WTC11 (cell line): ENCODE measurements at regions not wholly inside any gene's neighbourhood (a gene's known extent, or its start where the extent isn't known, plus 50 kb on each side); places are given as distances from the start of the nearest gene placed in this dataset.

Experiments used
- ATAC-seq: fragments of 200-7000 bp; cut with Tn5 transposase; 2 replicates; pipeline ENCODE4 v1.10.0; 2021; ENCODE audit warnings: mild to moderate bottlenecking, moderate library complexity
- CTCF ChIA-PET: fragments of 300-600 bp; sonication (Branson Sonifier 250); formaldehyde crosslinking; loops from one replicate; lab custom pipeline; 2021; ENCODE audit warnings: antibody characterized with exemption; lab: Charles Lee
- POLR2A ChIA-PET: fragments of 350-600 bp; sonication (Branson Sonifier 250); formaldehyde crosslinking; loops from one replicate; lab custom pipeline; 2021; ENCODE audit warnings: antibody characterized with exemption; lab: Charles Lee
- DNase-seq: peaks from one replicate; pipeline ENCODE4 v3.0.0; 2021; ENCODE audit warnings: low spot score
- H3K27ac Mint-ChIP-seq: 2 replicates; pipeline ENCODE4 v1.8.0; 2021; ENCODE audit warnings: mixed read lengths
- H3K27me3 Mint-ChIP-seq: 2 replicates; pipeline ENCODE4 v1.8.0; 2021; ENCODE audit warnings: low read depth, mild to moderate bottlenecking, moderate library complexity, mixed read lengths
- H3K36me3 Mint-ChIP-seq: 2 replicates; pipeline ENCODE4 v1.8.0; 2021; ENCODE audit warnings: mixed read lengths
- H3K4me1 Mint-ChIP-seq: 2 replicates; pipeline ENCODE4 v1.8.0; 2022; ENCODE audit warnings: mixed read lengths
- H3K4me3 Mint-ChIP-seq: 2 replicates; pipeline ENCODE4 v1.8.0; 2021; ENCODE audit warnings: mild to moderate bottlenecking, moderate library complexity, mixed read lengths
- H3K9me3 Mint-ChIP-seq: 2 replicates; pipeline ENCODE4 v1.8.0; 2021; ENCODE audit warnings: mixed read lengths
- ATF1 ChIP-seq: sonication (generic); formaldehyde crosslinking; IDR thresholded peaks from 2 replicates; pipeline ENCODE4 v1.8.1; 2023; ENCODE audit warnings: mild to moderate bottlenecking, moderate library complexity, missing genetic modification reagents
- CBFB ChIP-seq: sonication (generic); formaldehyde crosslinking; IDR thresholded peaks from 2 replicates; pipeline ENCODE4 v1.8.1; 2022; ENCODE audit warnings: mild to moderate bottlenecking, low read depth, missing genetic modification reagents
- CREM ChIP-seq: sonication (generic); formaldehyde crosslinking; IDR thresholded peaks from 2 replicates; pipeline ENCODE4 v1.8.1; 2022; ENCODE audit warnings: mild to moderate bottlenecking, missing genetic modification reagents, moderate library complexity
- FOXJ3 ChIP-seq: sonication (generic); formaldehyde crosslinking; IDR thresholded peaks from 2 replicates; pipeline ENCODE4 v1.9.0; 2021; ENCODE audit warnings: missing genetic modification reagents, mild to moderate bottlenecking, borderline replicate concordance
- FOXP1 ChIP-seq: sonication (generic); formaldehyde crosslinking; IDR thresholded peaks from 2 replicates; pipeline ENCODE4 v1.8.0; 2022; ENCODE audit warnings: missing genetic modification reagents, mild to moderate bottlenecking, moderate library complexity, borderline replicate concordance
- GTF2I ChIP-seq: fragments of 250-450 bp; sonication (Bioruptor Pico); conservative IDR thresholded peaks from 2 replicates; pipeline ENCODE4 v1.4.0; 2021; ENCODE audit warnings: mild to moderate bottlenecking
- HMGA2 ChIP-seq: fragments of 250-450 bp; sonication (Bioruptor Pico); IDR thresholded peaks from 2 replicates; pipeline ENCODE4 v1.4.0; 2021; ENCODE audit warnings: mild to moderate bottlenecking, moderate library complexity
- MXD4 ChIP-seq: fragments of 250-450 bp; sonication (Bioruptor Pico); IDR thresholded peaks from 2 replicates; pipeline ENCODE4 v1.8.0; 2021; ENCODE audit warnings: mild to moderate bottlenecking, moderate library complexity, borderline replicate concordance
- PRRX2 ChIP-seq: fragments of 250-450 bp; sonication (Bioruptor Pico); IDR thresholded peaks from 2 replicates; pipeline ENCODE4 v1.8.0; 2021; ENCODE audit warnings: mild to moderate bottlenecking
- RORB ChIP-seq: fragments of 250-450 bp; sonication (Bioruptor Pico); IDR thresholded peaks from 2 replicates; pipeline ENCODE4 v1.9.0; 2021; ENCODE audit warnings: mild to moderate bottlenecking
- ZNF219 ChIP-seq: sonication (generic); formaldehyde crosslinking; IDR thresholded peaks from 2 replicates; pipeline ENCODE4 v1.8.0; 2023; ENCODE audit warnings: missing genetic modification reagents, mild to moderate bottlenecking, borderline replicate concordance
- ZNF232 ChIP-seq: sonication (generic); formaldehyde crosslinking; IDR thresholded peaks from 2 replicates; pipeline ENCODE4 v1.8.0; 2022; ENCODE audit warnings: mild to moderate bottlenecking, missing genetic modification reagents
- TF ChIP-seq, protein P1 (sequence below): fragments of 200-600 bp; IDR thresholded peaks from 2 replicates; pipeline ENCODE4 v1.8.0; 2022; ENCODE audit warnings: antibody characterized with exemption
- TF ChIP-seq, protein P2 (sequence below): fragments of 250-450 bp; sonication (Bioruptor Pico); IDR thresholded peaks from 2 replicates; pipeline ENCODE4 v1.9.0; 2021; ENCODE audit warnings: mild to moderate bottlenecking, borderline replicate concordance
- TF ChIP-seq, protein P3 (sequence below): sonication (generic); formaldehyde crosslinking; IDR thresholded peaks from 2 replicates; pipeline ENCODE4 v1.8.1; 2022; ENCODE audit warnings: missing genetic modification reagents, borderline replicate concordance
- TF ChIP-seq, protein P4 (sequence below): sonication (generic); formaldehyde crosslinking; conservative IDR thresholded peaks from 2 replicates; pipeline ENCODE4 v1.8.1; 2023; ENCODE audit warnings: mild to moderate bottlenecking, low read depth, missing genetic modification reagents, moderate library complexity
- TF ChIP-seq, protein P5 (sequence below): sonication (generic); formaldehyde crosslinking; IDR thresholded peaks from 2 replicates; pipeline ENCODE4 v1.8.0; 2023; ENCODE audit warnings: missing genetic modification reagents, mild to moderate bottlenecking, borderline replicate concordance
- TF ChIP-seq, protein P6 (sequence below): sonication (generic); formaldehyde crosslinking; conservative IDR thresholded peaks from 2 replicates; pipeline ENCODE4 v1.8.1; 2022; ENCODE audit warnings: mild to moderate bottlenecking, missing genetic modification reagents
- TF ChIP-seq, protein P7 (sequence below): fragments of 250-450 bp; sonication (Bioruptor Pico); IDR thresholded peaks from 2 replicates; pipeline ENCODE4 v2.1.2; 2022; ENCODE audit warnings: mild to moderate bottlenecking, moderate library complexity

DNA sequence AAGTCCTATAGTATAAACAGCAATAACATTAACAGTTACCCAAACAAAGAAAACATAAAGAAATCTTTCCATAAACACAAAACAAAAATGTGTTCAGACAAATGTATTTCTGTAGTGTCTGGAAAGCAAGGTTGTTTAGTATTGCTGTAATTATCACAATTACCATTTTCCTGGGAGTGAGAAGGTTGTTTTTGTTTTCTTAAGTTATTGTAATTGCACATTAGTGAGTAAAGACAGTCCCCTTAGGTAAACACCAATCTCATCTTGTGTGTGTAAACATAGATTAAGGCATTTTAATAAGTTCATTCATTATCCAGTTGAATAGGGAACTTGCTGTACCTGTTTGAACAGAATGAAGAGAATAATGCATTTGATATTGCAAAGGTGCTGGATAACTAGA is 356.9 kb upstream of the ADGRL4 start:
- DNase-seq: no peak
- H3K9me3 Mint-ChIP-seq: peaks cover 2% of the 10 kb centered on the region
- ATAC-seq: no peak
- TF ChIP-seq GTF2I (CRISPR knock-in tag) (no peak), FOXJ3 (no peak), ATF1 (CRISPR knock-in tag) (no peak), FOXP1 (no peak), PRRX2 (CRISPR knock-in tag) (no peak), CREM (CRISPR knock-in tag) (no peak), ZNF219 (CRISPR knock-in tag) (no peak), ZNF232 (CRISPR knock-in tag) (no peak), RORB (CRISPR knock-in tag) (no peak), HMGA2 (CRISPR knock-in tag) (no peak), CBFB (CRISPR knock-in tag) (no peak), MXD4 (no peak)
- TF ChIP-seq, protein P1, sequence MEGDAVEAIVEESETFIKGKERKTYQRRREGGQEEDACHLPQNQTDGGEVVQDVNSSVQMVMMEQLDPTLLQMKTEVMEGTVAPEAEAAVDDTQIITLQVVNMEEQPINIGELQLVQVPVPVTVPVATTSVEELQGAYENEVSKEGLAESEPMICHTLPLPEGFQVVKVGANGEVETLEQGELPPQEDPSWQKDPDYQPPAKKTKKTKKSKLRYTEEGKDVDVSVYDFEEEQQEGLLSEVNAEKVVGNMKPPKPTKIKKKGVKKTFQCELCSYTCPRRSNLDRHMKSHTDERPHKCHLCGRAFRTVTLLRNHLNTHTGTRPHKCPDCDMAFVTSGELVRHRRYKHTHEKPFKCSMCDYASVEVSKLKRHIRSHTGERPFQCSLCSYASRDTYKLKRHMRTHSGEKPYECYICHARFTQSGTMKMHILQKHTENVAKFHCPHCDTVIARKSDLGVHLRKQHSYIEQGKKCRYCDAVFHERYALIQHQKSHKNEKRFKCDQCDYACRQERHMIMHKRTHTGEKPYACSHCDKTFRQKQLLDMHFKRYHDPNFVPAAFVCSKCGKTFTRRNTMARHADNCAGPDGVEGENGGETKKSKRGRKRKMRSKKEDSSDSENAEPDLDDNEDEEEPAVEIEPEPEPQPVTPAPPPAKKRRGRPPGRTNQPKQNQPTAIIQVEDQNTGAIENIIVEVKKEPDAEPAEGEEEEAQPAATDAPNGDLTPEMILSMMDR: no peak
- TF ChIP-seq, protein P2, sequence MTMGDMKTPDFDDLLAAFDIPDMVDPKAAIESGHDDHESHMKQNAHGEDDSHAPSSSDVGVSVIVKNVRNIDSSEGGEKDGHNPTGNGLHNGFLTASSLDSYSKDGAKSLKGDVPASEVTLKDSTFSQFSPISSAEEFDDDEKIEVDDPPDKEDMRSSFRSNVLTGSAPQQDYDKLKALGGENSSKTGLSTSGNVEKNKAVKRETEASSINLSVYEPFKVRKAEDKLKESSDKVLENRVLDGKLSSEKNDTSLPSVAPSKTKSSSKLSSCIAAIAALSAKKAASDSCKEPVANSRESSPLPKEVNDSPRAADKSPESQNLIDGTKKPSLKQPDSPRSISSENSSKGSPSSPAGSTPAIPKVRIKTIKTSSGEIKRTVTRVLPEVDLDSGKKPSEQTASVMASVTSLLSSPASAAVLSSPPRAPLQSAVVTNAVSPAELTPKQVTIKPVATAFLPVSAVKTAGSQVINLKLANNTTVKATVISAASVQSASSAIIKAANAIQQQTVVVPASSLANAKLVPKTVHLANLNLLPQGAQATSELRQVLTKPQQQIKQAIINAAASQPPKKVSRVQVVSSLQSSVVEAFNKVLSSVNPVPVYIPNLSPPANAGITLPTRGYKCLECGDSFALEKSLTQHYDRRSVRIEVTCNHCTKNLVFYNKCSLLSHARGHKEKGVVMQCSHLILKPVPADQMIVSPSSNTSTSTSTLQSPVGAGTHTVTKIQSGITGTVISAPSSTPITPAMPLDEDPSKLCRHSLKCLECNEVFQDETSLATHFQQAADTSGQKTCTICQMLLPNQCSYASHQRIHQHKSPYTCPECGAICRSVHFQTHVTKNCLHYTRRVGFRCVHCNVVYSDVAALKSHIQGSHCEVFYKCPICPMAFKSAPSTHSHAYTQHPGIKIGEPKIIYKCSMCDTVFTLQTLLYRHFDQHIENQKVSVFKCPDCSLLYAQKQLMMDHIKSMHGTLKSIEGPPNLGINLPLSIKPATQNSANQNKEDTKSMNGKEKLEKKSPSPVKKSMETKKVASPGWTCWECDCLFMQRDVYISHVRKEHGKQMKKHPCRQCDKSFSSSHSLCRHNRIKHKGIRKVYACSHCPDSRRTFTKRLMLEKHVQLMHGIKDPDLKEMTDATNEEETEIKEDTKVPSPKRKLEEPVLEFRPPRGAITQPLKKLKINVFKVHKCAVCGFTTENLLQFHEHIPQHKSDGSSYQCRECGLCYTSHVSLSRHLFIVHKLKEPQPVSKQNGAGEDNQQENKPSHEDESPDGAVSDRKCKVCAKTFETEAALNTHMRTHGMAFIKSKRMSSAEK (CRISPR knock-in tag): no peak
- TF ChIP-seq, protein P3, sequence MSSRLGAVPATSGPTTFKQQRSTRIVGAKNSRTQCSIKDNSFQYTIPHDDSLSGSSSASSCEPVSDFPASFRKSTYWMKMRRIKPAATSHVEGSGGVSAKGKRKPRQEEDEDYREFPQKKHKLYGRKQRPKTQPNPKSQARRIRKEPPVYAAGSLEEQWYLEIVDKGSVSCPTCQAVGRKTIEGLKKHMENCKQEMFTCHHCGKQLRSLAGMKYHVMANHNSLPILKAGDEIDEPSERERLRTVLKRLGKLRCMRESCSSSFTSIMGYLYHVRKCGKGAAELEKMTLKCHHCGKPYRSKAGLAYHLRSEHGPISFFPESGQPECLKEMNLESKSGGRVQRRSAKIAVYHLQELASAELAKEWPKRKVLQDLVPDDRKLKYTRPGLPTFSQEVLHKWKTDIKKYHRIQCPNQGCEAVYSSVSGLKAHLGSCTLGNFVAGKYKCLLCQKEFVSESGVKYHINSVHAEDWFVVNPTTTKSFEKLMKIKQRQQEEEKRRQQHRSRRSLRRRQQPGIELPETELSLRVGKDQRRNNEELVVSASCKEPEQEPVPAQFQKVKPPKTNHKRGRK: no peak
- TF ChIP-seq, protein P4, sequence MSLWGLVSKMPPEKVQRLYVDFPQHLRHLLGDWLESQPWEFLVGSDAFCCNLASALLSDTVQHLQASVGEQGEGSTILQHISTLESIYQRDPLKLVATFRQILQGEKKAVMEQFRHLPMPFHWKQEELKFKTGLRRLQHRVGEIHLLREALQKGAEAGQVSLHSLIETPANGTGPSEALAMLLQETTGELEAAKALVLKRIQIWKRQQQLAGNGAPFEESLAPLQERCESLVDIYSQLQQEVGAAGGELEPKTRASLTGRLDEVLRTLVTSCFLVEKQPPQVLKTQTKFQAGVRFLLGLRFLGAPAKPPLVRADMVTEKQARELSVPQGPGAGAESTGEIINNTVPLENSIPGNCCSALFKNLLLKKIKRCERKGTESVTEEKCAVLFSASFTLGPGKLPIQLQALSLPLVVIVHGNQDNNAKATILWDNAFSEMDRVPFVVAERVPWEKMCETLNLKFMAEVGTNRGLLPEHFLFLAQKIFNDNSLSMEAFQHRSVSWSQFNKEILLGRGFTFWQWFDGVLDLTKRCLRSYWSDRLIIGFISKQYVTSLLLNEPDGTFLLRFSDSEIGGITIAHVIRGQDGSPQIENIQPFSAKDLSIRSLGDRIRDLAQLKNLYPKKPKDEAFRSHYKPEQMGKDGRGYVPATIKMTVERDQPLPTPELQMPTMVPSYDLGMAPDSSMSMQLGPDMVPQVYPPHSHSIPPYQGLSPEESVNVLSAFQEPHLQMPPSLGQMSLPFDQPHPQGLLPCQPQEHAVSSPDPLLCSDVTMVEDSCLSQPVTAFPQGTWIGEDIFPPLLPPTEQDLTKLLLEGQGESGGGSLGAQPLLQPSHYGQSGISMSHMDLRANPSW (CRISPR knock-in tag): no peak
- TF ChIP-seq, protein P5, sequence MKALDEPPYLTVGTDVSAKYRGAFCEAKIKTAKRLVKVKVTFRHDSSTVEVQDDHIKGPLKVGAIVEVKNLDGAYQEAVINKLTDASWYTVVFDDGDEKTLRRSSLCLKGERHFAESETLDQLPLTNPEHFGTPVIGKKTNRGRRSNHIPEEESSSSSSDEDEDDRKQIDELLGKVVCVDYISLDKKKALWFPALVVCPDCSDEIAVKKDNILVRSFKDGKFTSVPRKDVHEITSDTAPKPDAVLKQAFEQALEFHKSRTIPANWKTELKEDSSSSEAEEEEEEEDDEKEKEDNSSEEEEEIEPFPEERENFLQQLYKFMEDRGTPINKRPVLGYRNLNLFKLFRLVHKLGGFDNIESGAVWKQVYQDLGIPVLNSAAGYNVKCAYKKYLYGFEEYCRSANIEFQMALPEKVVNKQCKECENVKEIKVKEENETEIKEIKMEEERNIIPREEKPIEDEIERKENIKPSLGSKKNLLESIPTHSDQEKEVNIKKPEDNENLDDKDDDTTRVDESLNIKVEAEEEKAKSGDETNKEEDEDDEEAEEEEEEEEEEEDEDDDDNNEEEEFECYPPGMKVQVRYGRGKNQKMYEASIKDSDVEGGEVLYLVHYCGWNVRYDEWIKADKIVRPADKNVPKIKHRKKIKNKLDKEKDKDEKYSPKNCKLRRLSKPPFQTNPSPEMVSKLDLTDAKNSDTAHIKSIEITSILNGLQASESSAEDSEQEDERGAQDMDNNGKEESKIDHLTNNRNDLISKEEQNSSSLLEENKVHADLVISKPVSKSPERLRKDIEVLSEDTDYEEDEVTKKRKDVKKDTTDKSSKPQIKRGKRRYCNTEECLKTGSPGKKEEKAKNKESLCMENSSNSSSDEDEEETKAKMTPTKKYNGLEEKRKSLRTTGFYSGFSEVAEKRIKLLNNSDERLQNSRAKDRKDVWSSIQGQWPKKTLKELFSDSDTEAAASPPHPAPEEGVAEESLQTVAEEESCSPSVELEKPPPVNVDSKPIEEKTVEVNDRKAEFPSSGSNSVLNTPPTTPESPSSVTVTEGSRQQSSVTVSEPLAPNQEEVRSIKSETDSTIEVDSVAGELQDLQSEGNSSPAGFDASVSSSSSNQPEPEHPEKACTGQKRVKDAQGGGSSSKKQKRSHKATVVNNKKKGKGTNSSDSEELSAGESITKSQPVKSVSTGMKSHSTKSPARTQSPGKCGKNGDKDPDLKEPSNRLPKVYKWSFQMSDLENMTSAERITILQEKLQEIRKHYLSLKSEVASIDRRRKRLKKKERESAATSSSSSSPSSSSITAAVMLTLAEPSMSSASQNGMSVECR (CRISPR knock-in tag): no peak
- TF ChIP-seq, protein P6, sequence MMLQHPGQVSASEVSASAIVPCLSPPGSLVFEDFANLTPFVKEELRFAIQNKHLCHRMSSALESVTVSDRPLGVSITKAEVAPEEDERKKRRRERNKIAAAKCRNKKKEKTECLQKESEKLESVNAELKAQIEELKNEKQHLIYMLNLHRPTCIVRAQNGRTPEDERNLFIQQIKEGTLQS: no peak
- TF ChIP-seq, protein P7, sequence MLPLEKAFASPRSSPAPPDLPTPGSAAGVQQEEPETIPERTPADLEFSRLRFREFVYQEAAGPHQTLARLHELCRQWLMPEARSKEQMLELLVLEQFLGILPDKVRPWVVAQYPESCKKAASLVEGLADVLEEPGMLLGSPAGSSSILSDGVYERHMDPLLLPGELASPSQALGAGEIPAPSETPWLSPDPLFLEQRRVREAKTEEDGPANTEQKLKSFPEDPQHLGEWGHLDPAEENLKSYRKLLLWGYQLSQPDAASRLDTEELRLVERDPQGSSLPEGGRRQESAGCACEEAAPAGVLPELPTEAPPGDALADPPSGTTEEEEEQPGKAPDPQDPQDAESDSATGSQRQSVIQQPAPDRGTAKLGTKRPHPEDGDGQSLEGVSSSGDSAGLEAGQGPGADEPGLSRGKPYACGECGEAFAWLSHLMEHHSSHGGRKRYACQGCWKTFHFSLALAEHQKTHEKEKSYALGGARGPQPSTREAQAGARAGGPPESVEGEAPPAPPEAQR: no peak
- H3K4me1 Mint-ChIP-seq: peaks cover 27% of the 10 kb centered on the region
- H3K36me3 Mint-ChIP-seq: no peaks in the 10 kb centered on the region
- H3K4me3 Mint-ChIP-seq: no peak overlapping the region
- POLR2A ChIA-PET: no interaction called here
- no peak overlapping the region for H3K27ac Mint-ChIP-seq
- CTCF ChIA-PET: no interaction called here
- H3K27me3 Mint-ChIP-seq: no peaks in the 10 kb centered on the region
